Lung (tissue), 11 donors: ENCODE measurements at regions not wholly inside any gene's neighbourhood (a gene's known extent, or its start where the extent isn't known, plus 50 kb on each side); places are given as distances from the start of the nearest gene placed in this dataset.

Experiments
- ATAC-seq: fragments of 200-7000 bp; cut with Tn5 transposase; one replicate; pipeline ENCODE4 v1.9.1; 2020; ENCODE audit warnings: moderate number of reproducible peaks; ENCODE audit not compliant: insufficient read depth, low FRiP score
- DNase-seq, 3 donors: peaks; one replicate each; pipeline ENCODE4 v3.0.0-alpha.2; 2013 to 2017
- H3K27ac ChIP-seq, 2 donors: one replicate each; pipeline ENCODE4 v1.5.1; 2013; ENCODE audit warnings: mild to moderate bottlenecking in 2 of 2, moderate library complexity in 2 of 2, control low read depth in 1 of 2, inconsistent platforms in 1 of 2, low read depth in 1 of 2, low read length in 1 of 2
- H3K27me3 ChIP-seq, 3 donors: one replicate each; pipeline ENCODE4 v1.5.1; 2013; ENCODE audit warnings: low read length in 2 of 3; ENCODE audit not compliant: control insufficient read depth in 3 of 3, insufficient read depth in 3 of 3
- H3K36me3 ChIP-seq, 4 donors: one replicate each; pipeline ENCODE4 v1.5.1; 2013; ENCODE audit warnings: low read length in 4 of 4, mild to moderate bottlenecking in 1 of 4, moderate library complexity in 1 of 4; ENCODE audit not compliant: control insufficient read depth in 4 of 4, insufficient read depth in 4 of 4
- H3K4me1 ChIP-seq, 5 donors: one replicate each; pipeline ENCODE4 v1.5.1; 2013; ENCODE audit warnings: low read length in 5 of 5, mild to moderate bottlenecking in 2 of 5, moderate library complexity in 1 of 5; ENCODE audit not compliant: control insufficient read depth in 5 of 5, insufficient read depth in 5 of 5
- H3K4me3 ChIP-seq: one replicate; pipeline ENCODE4 v1.5.1; 2013; ENCODE audit warnings: mild to moderate bottlenecking, control low read depth, moderate library complexity
- H3K9ac ChIP-seq, 2 donors: one replicate each; pipeline ENCODE4 v1.5.1; 2013; ENCODE audit warnings: low read length in 2 of 2, control low read depth in 1 of 2; ENCODE audit not compliant: insufficient read depth in 1 of 2
- H3K9me3 ChIP-seq, 4 donors: one replicate each; pipeline ENCODE4 v1.5.1; 2013; ENCODE audit warnings: low read length in 3 of 4, mild to moderate bottlenecking in 1 of 4, moderate library complexity in 1 of 4; ENCODE audit not compliant: control insufficient read depth in 4 of 4, insufficient read depth in 3 of 4
- CTCF ChIP-seq: IDR thresholded peaks from 2 replicates; pipeline ENCODE4 v1.5.1; 2012; ENCODE audit warnings: mild to moderate bottlenecking; ENCODE audit errors: control extremely low read depth, extremely low read depth
- WGBS, 2 donors: extraction: QIAGEN DNeasy Blood & Tissue Kit; methylation state at CpG; one replicate each; pipeline ENCODE4 v1.1.7; 2013; 5-methylcytosine and 5-hydroxymethylcytosine counted together
- donor health status: control.
- donor health status: control.
- donor health status: Bipolar disorder and iron deficiency.
- donor health status: healthy.
- donor health status: DM: yes; HTN: yes; CAD: no.

DNA sequence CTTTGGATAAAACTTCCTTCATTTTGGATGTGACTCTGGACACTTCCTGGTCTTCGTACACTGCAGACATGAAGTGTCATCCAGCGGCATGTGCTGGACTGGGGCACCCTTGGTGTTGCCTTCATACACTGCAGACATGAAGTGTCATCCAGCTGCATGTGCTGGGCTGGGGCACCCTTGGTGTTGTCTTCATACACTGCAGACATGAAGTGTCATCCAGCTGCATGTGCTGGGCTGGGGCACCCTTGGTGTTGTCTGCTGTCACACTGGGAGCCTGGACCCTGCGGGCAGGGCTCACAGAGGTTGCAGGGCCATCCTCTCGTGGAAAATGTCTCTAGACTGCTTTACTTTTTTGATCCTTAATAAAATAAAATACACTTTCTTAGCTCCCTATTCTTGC lies 771.4 kb downstream of the BRD1 start:
- H3K27ac ChIP-seq = no peak overlapping the region
- H3K27me3 ChIP-seq = peaks cover 0 to 13% (median 6%) of the 10 kb centered on the region in 3 donors
- no peaks in the 10 kb centered on the region for H3K4me1 ChIP-seq
- no peak overlapping the region for H3K9ac ChIP-seq
- H3K4me3 ChIP-seq = no peak overlapping the region
- ATAC-seq (no peak), DNase-seq (no peak)
- peaks cover 0 to 4% (median 0%) of the 10 kb centered on the region in 4 donors for H3K9me3 ChIP-seq
- TF ChIP-seq CTCF = no peak
- H3K36me3 ChIP-seq = no peaks in the 10 kb centered on the region
- 86 to 91% methylated on average over 4 of the region's 4 CpGs for WGBS, 2 donors

DNA sequence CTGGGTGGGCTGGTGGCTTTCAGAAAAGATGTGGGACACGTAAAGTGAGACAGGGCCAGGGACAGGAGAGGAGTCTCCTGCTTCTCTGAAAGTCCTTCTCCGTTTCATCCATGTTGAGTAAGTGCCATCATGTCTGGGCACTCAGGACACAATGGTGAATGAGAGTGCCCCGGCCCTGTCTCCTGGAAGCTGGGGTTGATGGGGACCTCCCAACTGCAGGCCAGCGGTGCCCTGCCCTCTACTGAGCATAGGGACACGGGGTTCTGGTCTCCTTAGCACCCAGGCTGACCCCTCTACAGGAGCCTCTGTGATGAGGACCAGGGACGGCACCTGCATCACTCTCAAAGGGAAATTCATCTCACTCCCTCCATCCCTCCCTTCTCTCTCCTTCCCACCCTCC lies 772.3 kb downstream of the BRD1 start:
- DNase-seq = no peak
- Histone ChIP-seq H3K4me3 (no peak overlapping the region), H3K9ac (no peak overlapping the region), H3K9me3 (peaks cover 0 to 4% (median 0%) of the 10 kb centered on the region in 4 donors), H3K4me1 (no peaks in the 10 kb centered on the region), H3K27ac (no peak overlapping the region), H3K27me3 (peaks cover 0 to 11% (median 6%) of the 10 kb centered on the region in 3 donors), H3K36me3 (no peaks in the 10 kb centered on the region)
- ATAC-seq = no peak
- TF ChIP-seq CTCF = no peak
- WGBS, 2 donors = 85 to 86% methylated on average over 6 of the region's 6 CpGs

- ATAC-seq = no peak
- Histone ChIP-seq H3K9me3 (peaks cover 0 to 2% (median 0%) of the 10 kb centered on the region in 4 donors), H3K27ac (no peak overlapping the region), H3K36me3 (no peaks in the 10 kb centered on the region), H3K27me3 (peaks cover 0 to 16% (median 2%) of the 10 kb centered on the region in 3 donors), H3K9ac (no peak overlapping the region), H3K4me1 (no peaks in the 10 kb centered on the region), H3K4me3 (no peak overlapping the region)
- DNase-seq = no peak
- TF ChIP-seq CTCF = no peak
- 77 to 80% methylated on average over 3 of the region's 3 CpGs for WGBS, 2 donors
These were observed 774.1 kb downstream of the BRD1 start for GRCh38 chr22:49053578-49053977.

DNA sequence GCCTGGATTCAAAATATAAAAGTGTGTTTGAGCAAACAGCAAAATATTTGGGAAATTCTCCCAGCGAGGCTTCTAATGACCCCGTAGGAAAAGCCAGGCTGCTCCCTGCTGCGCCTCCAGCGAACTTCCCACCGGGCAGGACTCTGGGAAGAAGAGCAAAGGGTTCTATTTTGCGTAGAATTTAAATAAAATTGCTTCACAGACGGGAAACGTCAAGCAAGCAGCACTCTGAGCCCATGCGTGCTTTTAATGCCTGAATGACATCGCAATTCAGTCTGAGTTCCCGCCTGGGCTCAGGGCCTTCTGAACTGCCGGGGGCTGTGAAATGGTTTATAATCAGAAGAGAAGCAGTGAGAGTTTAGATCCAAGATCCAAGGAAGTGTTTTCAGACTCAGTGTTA lies 775.1 kb downstream of the BRD1 start:
- 67 to 68% methylated on average over 12 of the region's 12 CpGs for WGBS, 2 donors
- Histone ChIP-seq H3K9me3 (no peaks in the 10 kb centered on the region), H3K4me3 (no peak overlapping the region), H3K27ac (no peak overlapping the region), H3K4me1 (no peaks in the 10 kb centered on the region), H3K27me3 (peaks cover 0 to 18% (median 2%) of the 10 kb centered on the region in 3 donors), H3K9ac (no peak overlapping the region), H3K36me3 (no peaks in the 10 kb centered on the region)
- ATAC-seq = no peak
- DNase-seq = peak in 1 of 3 donors; percentile 12
- TF ChIP-seq CTCF = no peak
